MCF 10A (cell line): ENCODE measurements at regions not wholly inside any gene's neighbourhood (a gene's known extent, or its start where the extent isn't known, plus 50 kb on each side); places are given as distances from the start of the nearest gene placed in this dataset.
A peak's percentile ranks its signal among the peaks of the same experiment; 100 is the strongest.

ENCODE experiments used
- BruUV-seq: library from RNA; stranded (reverse); fragments of 400-500 nt; replicated peaks from 2 replicates; lab custom pipeline; 2021; lab: Mats Ljungman, UMichigan
- CTCF ChIA-PET: fragments of 300-600 bp; sonication (Branson Sonifier 250); formaldehyde crosslinking; extraction: SDS; loops from one replicate; lab custom pipeline; 2021; ENCODE audit warnings: antibody characterized with exemption, inconsistent platforms; lab: Yijun Ruan, JAX
- POLR2A ChIA-PET: fragments of 300-600, 350-650 bp; sonication (Branson Sonifier 250); formaldehyde crosslinking; extraction: SDS; loops from one replicate; lab custom pipeline; 2020; ENCODE audit warnings: antibody characterized with exemption, inconsistent platforms; lab: Yijun Ruan, JAX
- DNase-seq: peaks from one replicate; pipeline ENCODE4 v3.0.0-alpha.2; 2018; ENCODE audit not compliant: unreplicated experiment
- H3K27ac Mint-ChIP-seq: one replicate; pipeline ENCODE4 v1.8.0; 2022; ENCODE audit warnings: mild to moderate bottlenecking, low read depth, mixed read lengths; ENCODE audit not compliant: unreplicated experiment
- H3K27me3 Mint-ChIP-seq: one replicate; pipeline ENCODE4 v1.8.0; 2022; ENCODE audit warnings: mixed read lengths; ENCODE audit not compliant: insufficient read depth, unreplicated experiment
- H3K36me3 Mint-ChIP-seq: one replicate; pipeline ENCODE4 v1.8.0; 2022; ENCODE audit warnings: mild to moderate bottlenecking, moderate library complexity, mixed read lengths; ENCODE audit not compliant: insufficient read depth, unreplicated experiment
- H3K4me1 Mint-ChIP-seq: one replicate; pipeline ENCODE4 v1.8.0; 2022; ENCODE audit warnings: mixed read lengths; ENCODE audit not compliant: insufficient read depth, unreplicated experiment
- H3K4me3 Mint-ChIP-seq: one replicate; pipeline ENCODE4 v1.8.0; 2022; ENCODE audit warnings: mild to moderate bottlenecking, moderate library complexity, mixed read lengths; ENCODE audit not compliant: unreplicated experiment
- H3K9me3 Mint-ChIP-seq: one replicate; pipeline ENCODE4 v1.8.0; 2022; ENCODE audit warnings: mixed read lengths; ENCODE audit not compliant: unreplicated experiment
- intact Hi-C: fragments of 100-400 bp; cut with micrococcal nuclease; formaldehyde crosslinking; loops from 2 replicates; pipeline ENCODE4 v1.14.1; 2022
- TF ChIP-seq, protein P1 (sequence below): fragments of 200-600 bp; IDR thresholded peaks from one replicate; pipeline ENCODE4 v1.8.0; 2022; ENCODE audit warnings: antibody characterized with exemption, mild to moderate bottlenecking; ENCODE audit not compliant: unreplicated experiment

DNA sequence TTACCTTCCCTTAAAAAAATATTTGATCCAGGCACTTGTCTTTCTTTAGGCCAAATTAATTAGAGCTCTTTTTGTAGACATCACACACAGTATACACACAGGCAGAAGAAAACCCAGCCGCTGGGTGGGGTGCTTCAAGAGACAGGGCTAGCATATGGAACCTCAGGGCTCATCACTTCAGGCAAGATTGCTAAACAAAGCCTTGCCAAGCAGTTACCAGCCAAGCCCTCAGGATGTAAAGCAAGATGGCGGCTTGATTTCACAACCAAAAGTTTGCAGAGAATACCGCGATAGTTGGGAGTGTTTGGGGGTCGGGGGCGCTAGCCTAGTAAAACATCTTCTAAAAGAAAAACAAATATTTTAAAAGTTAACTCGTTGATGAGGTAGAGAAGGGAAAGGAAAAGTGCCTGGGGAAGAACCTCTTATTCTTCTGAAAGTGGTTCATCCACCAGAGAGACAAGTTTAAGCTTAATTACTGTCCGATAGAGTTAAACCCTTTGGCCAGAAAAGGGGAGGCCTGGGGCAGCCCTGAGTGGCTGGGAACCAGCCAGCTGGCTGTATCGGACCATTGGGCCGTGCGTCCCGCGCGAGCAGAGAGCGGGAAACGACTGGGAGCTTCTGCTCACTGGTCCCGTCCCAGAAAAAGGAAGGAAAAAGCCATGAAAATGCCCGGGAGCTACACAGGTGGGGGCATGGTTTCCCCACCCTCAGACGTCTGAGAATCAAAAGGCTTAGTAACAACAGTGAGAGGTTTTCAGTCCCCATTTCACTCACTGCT is 254.9 kb upstream of the PCDH20 start:
- Mint-ChIP-seq H3K27ac (no peak overlapping the region), H3K27me3 (no peaks in the 10 kb centered on the region), H3K4me1 (peaks cover 3% of the 10 kb centered on the region), H3K36me3 (no peaks in the 10 kb centered on the region), H3K4me3 (no peak overlapping the region), H3K9me3 (no peaks in the 10 kb centered on the region)
- no TSS peak for BruUV-seq
- TF ChIP-seq, protein P1, sequence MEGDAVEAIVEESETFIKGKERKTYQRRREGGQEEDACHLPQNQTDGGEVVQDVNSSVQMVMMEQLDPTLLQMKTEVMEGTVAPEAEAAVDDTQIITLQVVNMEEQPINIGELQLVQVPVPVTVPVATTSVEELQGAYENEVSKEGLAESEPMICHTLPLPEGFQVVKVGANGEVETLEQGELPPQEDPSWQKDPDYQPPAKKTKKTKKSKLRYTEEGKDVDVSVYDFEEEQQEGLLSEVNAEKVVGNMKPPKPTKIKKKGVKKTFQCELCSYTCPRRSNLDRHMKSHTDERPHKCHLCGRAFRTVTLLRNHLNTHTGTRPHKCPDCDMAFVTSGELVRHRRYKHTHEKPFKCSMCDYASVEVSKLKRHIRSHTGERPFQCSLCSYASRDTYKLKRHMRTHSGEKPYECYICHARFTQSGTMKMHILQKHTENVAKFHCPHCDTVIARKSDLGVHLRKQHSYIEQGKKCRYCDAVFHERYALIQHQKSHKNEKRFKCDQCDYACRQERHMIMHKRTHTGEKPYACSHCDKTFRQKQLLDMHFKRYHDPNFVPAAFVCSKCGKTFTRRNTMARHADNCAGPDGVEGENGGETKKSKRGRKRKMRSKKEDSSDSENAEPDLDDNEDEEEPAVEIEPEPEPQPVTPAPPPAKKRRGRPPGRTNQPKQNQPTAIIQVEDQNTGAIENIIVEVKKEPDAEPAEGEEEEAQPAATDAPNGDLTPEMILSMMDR: no peak
- intact Hi-C loops: no loop called here
- no peak for DNase-seq
- CTCF ChIA-PET: interaction anchor here (0.6 kb wide), 1 partner anchor 1016 kb away, joined by 4 read pairs; no protein-coding TSS in a partner anchor
- POLR2A ChIA-PET: no interaction called here

- ChIA-PET POLR2A (interaction anchor here (1.1 to 1.4 kb wide), 2 partner anchors 30 to 228 kb away, joined by 3 to 4 read pairs; no protein-coding TSS in a partner anchor), CTCF (interaction anchor here (0.7 kb wide), 1 partner anchor 1168 kb away, joined by 3 read pairs; no protein-coding TSS in a partner anchor)
- DNase-seq: peak; percentile 94
- H3K27ac Mint-ChIP-seq: no peak overlapping the region
- no peak overlapping the region for H3K4me3 Mint-ChIP-seq
- H3K27me3 Mint-ChIP-seq: peaks cover 11% of the 10 kb centered on the region
- intact Hi-C loops: no loop called here
- no peaks in the 10 kb centered on the region for H3K36me3 Mint-ChIP-seq
- H3K4me1 Mint-ChIP-seq: peaks cover 7% of the 10 kb centered on the region
- BruUV-seq: no TSS peak
- H3K9me3 Mint-ChIP-seq: no peaks in the 10 kb centered on the region
- TF ChIP-seq, protein P1: no peak
These were observed 249.4 kb upstream of the PCDH20 start for GRCh38 chr13:61664801-61665705.

DNA sequence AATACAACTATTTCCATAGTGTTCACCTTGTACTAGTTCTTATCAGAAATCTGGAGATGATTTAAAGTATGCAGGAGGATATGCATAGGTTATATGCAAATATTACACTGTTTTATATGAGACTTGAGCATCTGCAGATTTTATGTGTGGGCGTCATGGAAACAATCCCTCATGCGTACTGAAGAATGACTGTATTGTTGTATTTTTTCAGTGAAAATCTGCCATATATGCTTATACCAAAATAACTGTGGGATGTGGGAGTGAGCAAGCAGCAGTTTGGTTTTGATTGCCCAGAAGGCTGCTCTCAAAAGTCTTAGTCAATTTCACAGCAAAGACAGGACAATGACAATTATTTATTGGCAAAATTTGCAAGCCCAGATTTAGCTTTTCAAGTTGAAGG is 238.8 kb upstream of the PCDH20 start:
- no peak overlapping the region for H3K27ac Mint-ChIP-seq
- ChIA-PET CTCF (no interaction called here), POLR2A (no interaction called here)
- intact Hi-C loops: no loop called here
- no TSS peak for BruUV-seq
- H3K27me3 Mint-ChIP-seq: peaks cover 17% of the 10 kb centered on the region
- TF ChIP-seq, protein P1: no peak
- no peaks in the 10 kb centered on the region for H3K36me3 Mint-ChIP-seq
- DNase-seq: no peak
- H3K4me3 Mint-ChIP-seq: no peak overlapping the region
- peaks cover 5% of the 10 kb centered on the region for H3K9me3 Mint-ChIP-seq
- H3K4me1 Mint-ChIP-seq: no peaks in the 10 kb centered on the region

GRCh38 chr13:61648547-61648946 is 232.9 kb upstream of the PCDH20 start:
- DNase-seq: no peak
- no peaks in the 10 kb centered on the region for H3K36me3 Mint-ChIP-seq
- CTCF ChIA-PET: no interaction called here
- H3K4me1 Mint-ChIP-seq: no peaks in the 10 kb centered on the region
- intact Hi-C loops: no loop called here
- no peak overlapping the region for H3K4me3 Mint-ChIP-seq
- BruUV-seq: no TSS peak
- POLR2A ChIA-PET: no interaction called here
- TF ChIP-seq, protein P1: no peak
- no peak overlapping the region for H3K27ac Mint-ChIP-seq
- H3K9me3 Mint-ChIP-seq: peaks cover 12% of the 10 kb centered on the region
- no peaks in the 10 kb centered on the region for H3K27me3 Mint-ChIP-seq
